ENCODE measurements at regions not wholly inside any gene's neighbourhood (a gene's known extent, or its start where the extent isn't known, plus 50 kb on each side); places are given as distances from the start of the nearest gene placed in this dataset.

DNA sequence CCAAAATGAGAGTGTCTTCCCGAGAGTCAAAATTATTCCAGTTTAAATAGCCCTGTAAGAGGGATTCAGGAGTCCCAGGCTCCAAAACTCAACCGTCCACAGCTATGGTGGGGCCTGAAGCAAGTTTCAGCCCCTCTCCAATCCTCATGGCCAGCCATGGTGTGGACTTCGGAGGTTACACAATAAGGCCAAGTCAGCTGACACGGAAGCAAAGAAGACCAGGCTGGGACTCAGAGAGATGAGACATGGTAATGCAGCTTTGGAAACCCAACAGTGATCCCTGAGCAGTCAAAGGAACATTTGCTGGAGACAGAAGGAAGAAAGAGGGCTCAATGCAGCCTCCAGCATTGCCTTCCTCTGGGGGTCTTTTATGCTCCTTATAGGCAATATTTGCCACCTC, 324.6 kb upstream of the TLE3 start (continued):
- TF ChIP-seq NR2C2 (CRISPR knock-in tag; IDR thresholded peaks at IDR 0.05), result no peak
- no peak for TF ChIP-seq NR2C2 (tag; IDR thresholded peaks at IDR 0.05)
- TF ChIP-seq POLR2AphosphoS2 (IDR thresholded peaks at IDR 0.05; ENCODE audit: low read length), result no peak
- no peak for TF ChIP-seq ZNF354B (CRISPR knock-in tag; IDR thresholded peaks at IDR 0.05)
- no peak for TF ChIP-seq SIN3B (IDR thresholded peaks at IDR 0.05; ENCODE audit: low read depth)
- no peak for TF ChIP-seq SREBF1 (IDR thresholded peaks at IDR 0.05; ENCODE audit: borderline replicate concordance, low read depth, low read length)
- no peak for TF ChIP-seq BMI1 (IDR thresholded peaks at IDR 0.05; ENCODE audit: low read length)
- TF ChIP-seq, protein P1, sequence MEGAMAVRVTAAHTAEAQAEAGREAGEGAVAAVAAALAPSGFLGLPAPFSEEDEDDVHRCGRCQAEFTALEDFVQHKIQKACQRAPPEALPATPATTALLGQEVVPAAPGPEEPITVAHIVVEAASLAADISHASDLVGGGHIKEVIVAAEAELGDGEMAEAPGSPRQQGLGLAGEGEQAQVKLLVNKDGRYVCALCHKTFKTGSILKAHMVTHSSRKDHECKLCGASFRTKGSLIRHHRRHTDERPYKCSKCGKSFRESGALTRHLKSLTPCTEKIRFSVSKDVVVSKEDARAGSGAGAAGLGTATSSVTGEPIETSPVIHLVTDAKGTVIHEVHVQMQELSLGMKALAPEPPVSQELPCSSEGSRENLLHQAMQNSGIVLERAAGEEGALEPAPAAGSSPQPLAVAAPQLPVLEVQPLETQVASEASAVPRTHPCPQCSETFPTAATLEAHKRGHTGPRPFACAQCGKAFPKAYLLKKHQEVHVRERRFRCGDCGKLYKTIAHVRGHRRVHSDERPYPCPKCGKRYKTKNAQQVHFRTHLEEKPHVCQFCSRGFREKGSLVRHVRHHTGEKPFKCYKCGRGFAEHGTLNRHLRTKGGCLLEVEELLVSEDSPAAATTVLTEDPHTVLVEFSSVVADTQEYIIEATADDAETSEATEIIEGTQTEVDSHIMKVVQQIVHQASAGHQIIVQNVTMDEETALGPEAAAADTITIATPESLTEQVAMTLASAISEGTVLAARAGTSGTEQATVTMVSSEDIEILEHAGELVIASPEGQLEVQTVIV (CRISPR knock-in tag; IDR thresholded peaks at IDR 0.05; ENCODE audit: borderline replicate concordance), result no peak
- no peak for TF ChIP-seq IFI16 (CRISPR knock-in tag; IDR thresholded peaks at IDR 0.05)
- TF ChIP-seq, protein P2, sequence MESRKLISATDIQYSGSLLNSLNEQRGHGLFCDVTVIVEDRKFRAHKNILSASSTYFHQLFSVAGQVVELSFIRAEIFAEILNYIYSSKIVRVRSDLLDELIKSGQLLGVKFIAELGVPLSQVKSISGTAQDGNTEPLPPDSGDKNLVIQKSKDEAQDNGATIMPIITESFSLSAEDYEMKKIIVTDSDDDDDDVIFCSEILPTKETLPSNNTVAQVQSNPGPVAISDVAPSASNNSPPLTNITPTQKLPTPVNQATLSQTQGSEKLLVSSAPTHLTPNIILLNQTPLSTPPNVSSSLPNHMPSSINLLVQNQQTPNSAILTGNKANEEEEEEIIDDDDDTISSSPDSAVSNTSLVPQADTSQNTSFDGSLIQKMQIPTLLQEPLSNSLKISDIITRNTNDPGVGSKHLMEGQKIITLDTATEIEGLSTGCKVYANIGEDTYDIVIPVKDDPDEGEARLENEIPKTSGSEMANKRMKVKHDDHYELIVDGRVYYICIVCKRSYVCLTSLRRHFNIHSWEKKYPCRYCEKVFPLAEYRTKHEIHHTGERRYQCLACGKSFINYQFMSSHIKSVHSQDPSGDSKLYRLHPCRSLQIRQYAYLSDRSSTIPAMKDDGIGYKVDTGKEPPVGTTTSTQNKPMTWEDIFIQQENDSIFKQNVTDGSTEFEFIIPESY (CRISPR knock-in tag; IDR thresholded peaks at IDR 0.05), result no peak
- TF ChIP-seq, protein P3, sequence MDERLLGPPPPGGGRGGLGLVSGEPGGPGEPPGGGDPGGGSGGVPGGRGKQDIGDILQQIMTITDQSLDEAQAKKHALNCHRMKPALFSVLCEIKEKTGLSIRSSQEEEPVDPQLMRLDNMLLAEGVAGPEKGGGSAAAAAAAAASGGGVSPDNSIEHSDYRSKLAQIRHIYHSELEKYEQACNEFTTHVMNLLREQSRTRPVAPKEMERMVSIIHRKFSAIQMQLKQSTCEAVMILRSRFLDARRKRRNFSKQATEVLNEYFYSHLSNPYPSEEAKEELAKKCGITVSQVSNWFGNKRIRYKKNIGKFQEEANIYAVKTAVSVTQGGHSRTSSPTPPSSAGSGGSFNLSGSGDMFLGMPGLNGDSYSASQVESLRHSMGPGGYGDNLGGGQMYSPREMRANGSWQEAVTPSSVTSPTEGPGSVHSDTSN (CRISPR knock-in tag; IDR thresholded peaks at IDR 0.05; ENCODE audit: low read depth), result no peak
- TF ChIP-seq, protein P3 (tag; conservative IDR thresholded peaks at IDR 0.05; ENCODE audit: low read depth), result no peak
- TF ChIP-seq, protein P4, sequence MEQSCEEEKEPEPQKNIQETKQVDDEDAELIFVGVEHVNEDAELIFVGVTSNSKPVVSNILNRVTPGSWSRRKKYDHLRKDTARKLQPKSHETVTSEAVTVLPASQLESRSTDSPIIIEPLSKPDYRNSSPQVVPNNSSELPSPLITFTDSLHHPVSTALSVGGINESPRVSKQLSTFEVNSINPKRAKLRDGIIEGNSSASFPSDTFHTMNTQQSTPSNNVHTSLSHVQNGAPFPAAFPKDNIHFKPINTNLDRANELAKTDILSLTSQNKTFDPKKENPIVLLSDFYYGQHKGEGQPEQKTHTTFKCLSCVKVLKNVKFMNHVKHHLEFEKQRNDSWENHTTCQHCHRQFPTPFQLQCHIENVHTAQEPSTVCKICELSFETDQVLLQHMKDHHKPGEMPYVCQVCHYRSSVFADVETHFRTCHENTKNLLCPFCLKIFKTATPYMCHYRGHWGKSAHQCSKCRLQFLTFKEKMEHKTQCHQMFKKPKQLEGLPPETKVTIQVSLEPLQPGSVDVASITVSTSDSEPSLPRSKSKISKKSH (CRISPR knock-in tag; IDR thresholded peaks at IDR 0.05), result no peak
